ENCODE measurements at regions not wholly inside any gene's neighbourhood (a gene's known extent, or its start where the extent isn't known, plus 50 kb on each side); places are given as distances from the start of the nearest gene placed in this dataset.
"Not testable (repeated sequence)": the region's sequence is repeated elsewhere in the genome, so short reads cannot be mapped to it uniquely, and the experiment has no call there.

DNA sequence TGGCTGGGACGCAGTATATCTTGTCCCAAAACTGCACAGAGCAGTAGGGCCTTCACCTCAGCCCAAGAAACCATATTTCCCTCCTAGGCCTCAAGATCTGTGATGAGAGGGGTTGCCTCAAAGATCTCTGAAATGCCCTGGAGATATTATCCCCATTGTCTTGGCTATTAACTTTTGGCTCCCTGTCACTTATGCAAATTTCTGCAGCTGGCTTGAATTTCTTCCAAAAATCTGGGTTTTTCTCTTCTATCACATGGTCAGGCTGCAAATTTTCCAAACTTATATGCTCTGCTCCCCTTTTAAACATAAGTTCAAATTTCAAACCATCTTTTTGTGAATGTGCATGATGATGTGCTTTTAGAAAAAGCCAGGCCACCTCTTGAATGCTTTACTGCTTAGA is 809.2 kb upstream of the CDH18 start:
- not testable (repeated sequence) for DNase-seq (ENCODE audit: low spot score)

GRCh38 chr5:20784755-20785154 is 796.8 kb upstream of the CDH18 start:
- DNase-seq (ENCODE audit: low spot score), result not testable (repeated sequence)

GRCh38 chr5:20783484-20783883 is 795.5 kb upstream of the CDH18 start:
- not testable (repeated sequence) for DNase-seq (ENCODE audit: low spot score)

GRCh38 chr5:20771338-20771737 is 783.3 kb upstream of the CDH18 start:
- DNase-seq (ENCODE audit: low spot score), result not testable (repeated sequence)

- not testable (repeated sequence) for DNase-seq (ENCODE audit: low spot score)
Measured at GRCh38 chr5:20765074-20765473, 777.1 kb upstream of the CDH18 start.

DNA sequence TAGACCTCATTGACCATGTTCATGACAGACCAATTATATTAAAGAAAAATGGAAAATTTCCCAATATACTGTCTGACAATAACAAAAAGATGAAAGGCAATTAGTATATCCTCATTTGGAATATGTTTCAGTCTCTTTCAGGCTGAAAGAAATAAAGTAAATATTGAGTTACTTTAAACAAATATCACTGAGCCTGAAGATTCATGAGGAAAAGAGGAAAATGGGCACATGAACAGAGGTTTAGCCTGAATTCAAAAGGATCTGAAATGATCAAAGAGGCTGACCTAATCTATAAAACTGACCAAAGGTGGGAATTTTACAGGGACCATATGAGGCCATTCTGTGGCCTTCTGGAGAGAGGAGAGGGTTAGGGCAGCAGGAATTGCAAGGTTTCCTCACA is 771.5 kb upstream of the CDH18 start:
- not testable (repeated sequence) for DNase-seq (ENCODE audit: low spot score)

DNA sequence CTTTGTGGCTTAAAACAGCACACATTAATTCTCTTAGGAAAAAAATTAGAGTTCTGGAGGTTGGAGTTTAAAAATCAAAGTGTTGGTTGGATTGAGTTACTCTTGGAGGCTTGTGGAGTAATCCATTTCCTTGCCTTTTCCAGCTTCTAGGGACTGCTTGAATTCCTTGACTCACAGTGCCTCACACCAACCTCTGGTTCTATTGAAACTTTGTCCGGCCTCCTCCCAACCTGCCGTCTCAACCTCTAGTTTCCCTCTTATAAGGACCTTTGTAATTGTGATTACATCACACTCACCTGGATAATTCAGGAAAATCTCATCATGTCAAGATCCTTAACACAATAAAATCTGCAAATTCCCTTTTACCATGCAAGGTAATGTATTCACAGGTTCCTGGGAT is 764.2 kb upstream of the CDH18 start:
- DNase-seq (ENCODE audit: low spot score), result not testable (repeated sequence)

DNA sequence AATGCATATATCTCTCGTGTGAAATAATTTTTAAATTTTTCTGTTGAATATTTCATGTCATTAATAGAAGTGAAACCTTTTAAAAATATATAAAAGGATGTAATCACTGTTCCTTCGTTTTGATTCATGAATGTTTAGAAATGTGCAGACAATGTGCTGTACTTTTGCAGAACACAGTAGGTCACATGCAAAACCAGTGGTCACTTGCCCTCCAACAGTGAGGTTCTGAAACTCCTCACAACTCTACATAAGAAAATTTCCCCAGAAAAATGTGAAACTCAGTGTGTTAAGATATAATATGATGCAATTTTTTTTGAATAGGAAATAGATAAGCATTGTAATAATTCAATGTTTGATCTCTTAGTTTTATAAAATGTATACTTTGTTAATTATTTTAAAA is 747.7 kb upstream of the CDH18 start:
- DNase-seq (ENCODE audit: low spot score), result not testable (repeated sequence)

DNA sequence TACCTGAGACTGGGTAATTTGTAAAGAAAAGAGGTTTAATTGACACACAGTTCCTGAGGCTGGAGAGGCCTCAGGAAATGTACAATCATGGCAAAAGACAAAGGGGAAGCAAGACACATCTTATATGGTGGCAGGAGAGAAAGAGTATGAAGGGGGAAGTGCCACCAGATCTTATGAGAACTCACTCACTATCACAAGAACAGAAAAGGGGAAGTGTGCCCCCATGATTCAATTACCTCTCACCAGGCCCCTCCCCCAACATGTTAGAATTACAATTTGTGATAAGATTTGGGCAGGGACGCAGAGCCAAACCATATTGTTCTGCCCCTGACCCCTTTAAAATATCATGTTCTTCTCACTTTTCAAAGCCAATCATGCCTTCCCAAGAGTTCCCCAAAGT is 744.2 kb upstream of the CDH18 start:
- DNase-seq (ENCODE audit: low spot score), result not testable (repeated sequence)

GRCh38 chr5:20721286-20721685 is 733.3 kb upstream of the CDH18 start:
- DNase-seq (ENCODE audit: low spot score), result not testable (repeated sequence)

- not testable (repeated sequence) for DNase-seq (ENCODE audit: low spot score)
Measured at GRCh38 chr5:20711520-20712155, 723.6 kb upstream of the CDH18 start.

DNA sequence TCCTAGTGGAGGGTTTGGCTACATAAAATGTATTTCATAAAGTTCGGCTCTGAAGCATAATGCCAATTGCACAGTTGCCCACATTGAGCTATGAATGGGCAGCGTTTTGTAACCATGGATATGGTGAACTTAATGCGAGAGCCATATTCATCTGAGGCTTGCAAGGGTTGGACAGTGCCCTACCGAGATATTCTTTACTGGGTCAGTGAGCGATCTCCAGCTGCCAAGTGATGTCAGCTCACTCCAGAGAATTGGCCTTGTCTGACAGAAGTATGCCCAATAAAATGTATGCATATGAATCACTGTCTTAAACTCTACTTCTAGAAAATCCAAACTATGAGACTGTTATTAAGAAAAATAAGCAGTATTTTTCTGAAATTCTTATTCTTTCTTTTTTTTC is 719.6 kb upstream of the CDH18 start:
- not testable (repeated sequence) for DNase-seq (ENCODE audit: low spot score)

GRCh38 chr5:20694121-20694520 is 706.1 kb upstream of the CDH18 start:
- no peak for DNase-seq (ENCODE audit: low spot score)

- no peak for DNase-seq (ENCODE audit: low spot score)
Measured at GRCh38 chr5:20692913-20693312, 704.9 kb upstream of the CDH18 start.

GRCh38 chr5:20683241-20683940 is 695.4 kb upstream of the CDH18 start:
- no peak for DNase-seq (ENCODE audit: low spot score)

- no peak for DNase-seq (ENCODE audit: low spot score)
Measured at GRCh38 chr5:20680718-20681302, 692.8 kb upstream of the CDH18 start.

- DNase-seq (ENCODE audit: low spot score), result no peak
Measured at GRCh38 chr5:20678814-20679298, 690.9 kb upstream of the CDH18 start.

DNA sequence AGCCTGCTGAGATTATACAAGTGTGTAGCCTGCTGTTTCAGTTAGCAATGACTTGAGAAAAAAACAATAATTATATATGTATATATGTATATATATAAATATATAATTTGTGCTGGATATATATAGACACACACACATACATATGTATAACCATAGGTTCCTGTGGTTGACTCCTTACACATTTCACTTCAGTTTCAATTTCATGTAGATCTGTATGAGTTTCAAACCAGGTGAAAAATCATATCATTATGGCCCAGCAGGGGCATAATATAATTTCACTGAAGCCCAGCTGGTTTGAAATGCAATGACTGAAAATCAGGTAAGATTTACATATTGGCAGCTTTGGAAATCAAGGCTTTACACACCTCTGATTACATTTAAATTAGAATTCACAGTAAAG is 690.4 kb upstream of the CDH18 start:
- DNase-seq (ENCODE audit: low spot score), result no peak

DNA sequence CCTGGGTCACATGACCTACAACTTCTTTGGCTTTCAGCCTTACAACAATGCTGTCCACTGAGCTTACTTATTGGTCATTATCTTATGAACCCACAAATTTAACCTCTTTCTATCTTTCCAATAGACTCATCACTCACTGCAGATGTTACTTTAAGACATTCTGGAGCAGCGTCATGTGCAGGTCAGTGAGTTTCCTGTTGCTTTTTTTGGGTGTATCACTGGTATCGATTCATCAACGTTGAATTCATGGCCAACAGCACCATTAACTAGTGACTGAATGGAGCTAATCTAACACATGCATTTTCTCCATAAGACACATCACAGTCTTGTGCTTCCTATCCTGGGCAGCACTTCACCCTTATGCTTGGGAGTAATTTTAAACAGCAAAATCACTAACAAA is 672.6 kb upstream of the CDH18 start:
- DNase-seq (ENCODE audit: low spot score), result no peak

- DNase-seq (ENCODE audit: low spot score), result no peak
Measured at GRCh38 chr5:20656262-20656661, 668.3 kb upstream of the CDH18 start.

DNA sequence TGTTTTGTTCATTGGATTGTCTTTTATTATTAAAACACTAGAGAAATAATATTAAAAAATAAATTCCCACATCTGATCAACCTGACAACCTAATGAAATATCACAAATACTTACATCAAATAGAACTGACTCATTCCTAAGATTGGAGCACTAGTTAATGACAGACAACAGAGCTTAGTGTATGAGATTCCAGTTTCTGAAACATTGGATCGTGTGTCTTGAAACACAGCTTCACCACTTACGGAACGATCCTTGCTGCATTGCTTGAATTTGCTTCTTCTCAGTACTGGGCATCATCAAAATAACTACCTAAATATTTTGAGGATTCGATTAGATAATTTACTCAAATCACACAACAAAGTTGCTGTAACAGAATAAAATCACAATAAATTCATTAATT is 667.2 kb upstream of the CDH18 start:
- DNase-seq (ENCODE audit: low spot score), result no peak

DNA sequence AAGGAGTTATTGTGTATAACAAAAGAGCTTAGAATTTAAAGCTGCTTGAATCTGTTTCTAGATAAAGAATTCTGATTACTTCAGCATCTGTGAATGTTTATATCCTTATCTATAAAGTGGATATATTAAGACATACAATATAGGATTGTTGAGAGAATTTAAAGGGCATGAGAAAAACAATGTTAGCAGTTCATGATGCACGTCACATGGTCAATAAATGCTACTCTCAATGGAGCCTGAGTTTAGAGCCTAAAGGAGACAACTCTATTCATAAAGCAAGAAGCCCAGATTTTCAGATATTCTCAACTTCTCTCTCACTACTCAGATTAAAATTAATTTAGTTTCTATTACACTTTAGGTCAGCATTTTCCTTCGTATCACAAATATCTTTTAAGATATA is 666.7 kb upstream of the CDH18 start:
- DNase-seq (ENCODE audit: low spot score), result no peak

- no peak for DNase-seq (ENCODE audit: low spot score)
Measured at GRCh38 chr5:20654033-20654432, 666.0 kb upstream of the CDH18 start.

All from pons (tissue), 1 donor.